ENCODE measurements at regions not wholly inside any gene's neighbourhood (a gene's known extent, or its start where the extent isn't known, plus 50 kb on each side); places are given as distances from the start of the nearest gene placed in this dataset.
"Not testable (repeated sequence)": the region's sequence is repeated elsewhere in the genome, so short reads cannot be mapped to it uniquely, and the experiment has no call there.

DNA sequence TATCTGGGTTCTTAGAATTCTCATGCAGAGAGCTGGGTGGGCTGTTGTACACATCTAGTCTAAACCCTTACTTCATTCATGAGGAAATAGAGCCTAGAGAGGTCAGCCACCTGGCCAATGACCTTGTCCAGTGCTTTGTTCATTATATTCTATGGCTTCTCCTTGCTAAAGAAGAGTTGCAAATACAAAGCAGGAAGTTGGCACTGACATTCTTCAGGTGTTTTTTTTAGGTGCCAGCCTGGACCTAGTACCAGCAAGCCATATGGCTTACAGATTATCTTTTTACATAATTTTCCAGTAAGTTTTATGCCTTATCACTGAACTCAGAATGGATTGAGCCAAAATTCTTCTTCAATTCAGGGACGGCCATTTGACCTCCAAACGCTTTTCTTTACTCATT, 54.7 kb upstream of the PGM2 start:
- no peak for DNase-seq (ENCODE audit: low read depth)

DNA sequence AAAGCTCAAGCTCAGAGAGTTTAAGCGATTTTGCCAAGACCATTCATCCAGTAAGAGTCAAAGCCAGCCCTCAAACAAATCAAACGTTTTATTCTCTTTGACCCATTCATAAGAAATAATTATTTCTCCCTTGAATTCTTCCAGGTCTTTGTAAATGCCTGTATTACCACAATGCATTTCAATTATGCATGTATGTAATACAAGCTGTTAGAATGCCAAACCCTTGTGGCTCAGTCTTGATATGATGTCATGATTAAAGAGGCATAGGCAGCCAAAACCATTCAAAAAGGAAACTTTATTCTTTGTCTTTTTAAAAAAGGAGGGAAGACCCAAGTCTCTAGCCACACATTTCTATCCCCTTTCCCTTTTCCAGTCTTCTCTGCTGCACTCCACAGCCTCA, 56.5 kb upstream of the PGM2 start:
- peak; percentile 45 for DNase-seq (ENCODE audit: low read depth)

DNA sequence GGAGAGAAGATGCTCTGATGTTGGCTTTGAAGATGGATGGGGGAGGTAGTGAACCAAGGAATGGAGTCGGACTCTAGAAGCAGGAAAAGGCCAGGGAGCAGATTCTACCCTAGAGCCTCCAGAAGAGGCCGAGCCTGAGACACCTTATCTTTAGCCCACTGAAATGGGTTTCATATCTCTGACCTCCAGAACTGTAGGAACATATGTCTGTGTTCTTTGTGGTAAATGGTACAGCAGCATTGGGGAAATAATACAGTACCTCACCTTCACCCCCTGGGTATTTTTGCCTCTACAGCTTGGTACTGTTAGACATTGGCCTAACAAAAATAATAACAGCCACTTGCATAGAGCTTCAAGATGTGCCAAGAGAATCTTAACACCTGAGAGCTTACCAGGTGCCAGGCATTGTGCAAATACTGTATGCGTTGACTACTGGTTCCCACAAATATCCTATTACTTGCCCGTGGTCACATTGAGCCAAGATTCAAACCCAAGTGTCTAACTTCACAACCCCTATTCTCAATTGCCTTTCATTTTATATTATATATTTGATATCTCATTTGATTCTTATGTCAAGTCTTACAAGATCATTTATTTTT, 57.0 kb upstream of the PGM2 start:
- no peak for DNase-seq (ENCODE audit: low read depth)

DNA sequence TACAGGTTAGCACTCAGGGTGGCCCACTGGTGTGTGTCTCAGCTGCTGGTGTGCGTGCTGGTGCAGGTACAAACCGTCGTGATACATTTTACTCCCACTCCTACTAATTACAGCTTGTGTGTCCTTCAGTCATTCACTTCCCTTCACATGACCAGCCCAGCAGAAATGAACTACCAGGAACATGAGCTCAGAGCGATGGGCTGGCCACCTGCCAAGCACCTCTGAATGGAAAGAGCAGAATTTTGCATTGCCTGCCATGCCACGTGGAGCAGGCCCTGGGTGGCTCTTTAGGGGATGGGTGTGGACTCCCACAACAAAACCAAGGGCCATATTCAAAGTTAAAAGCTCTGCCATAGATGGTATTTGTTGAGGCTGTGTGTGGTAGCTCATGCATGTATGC, 58.9 kb upstream of the PGM2 start:
- peak; percentile 56 for DNase-seq (ENCODE audit: low read depth)

DNA sequence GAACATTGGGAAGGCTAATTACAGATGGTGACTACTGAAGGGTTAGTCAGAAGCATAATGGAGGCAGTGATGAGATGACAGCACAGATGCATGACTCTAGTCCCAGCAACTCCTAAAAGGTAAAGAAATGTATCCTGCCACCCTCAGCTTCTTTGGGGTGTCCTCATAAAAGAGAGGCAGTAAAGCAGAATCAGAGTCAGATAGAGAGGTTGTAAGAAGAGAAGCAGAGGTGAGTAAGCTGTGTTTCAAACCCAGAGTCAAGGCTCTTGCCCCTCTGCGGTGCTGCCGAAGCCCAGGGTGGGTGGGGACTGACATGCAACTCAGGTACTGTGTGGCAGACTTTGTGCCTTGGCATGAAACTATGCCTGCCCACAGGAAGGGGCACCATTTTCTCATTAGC, 59.5 kb upstream of the PGM2 start:
- DNase-seq (ENCODE audit: low read depth) = no peak

DNA sequence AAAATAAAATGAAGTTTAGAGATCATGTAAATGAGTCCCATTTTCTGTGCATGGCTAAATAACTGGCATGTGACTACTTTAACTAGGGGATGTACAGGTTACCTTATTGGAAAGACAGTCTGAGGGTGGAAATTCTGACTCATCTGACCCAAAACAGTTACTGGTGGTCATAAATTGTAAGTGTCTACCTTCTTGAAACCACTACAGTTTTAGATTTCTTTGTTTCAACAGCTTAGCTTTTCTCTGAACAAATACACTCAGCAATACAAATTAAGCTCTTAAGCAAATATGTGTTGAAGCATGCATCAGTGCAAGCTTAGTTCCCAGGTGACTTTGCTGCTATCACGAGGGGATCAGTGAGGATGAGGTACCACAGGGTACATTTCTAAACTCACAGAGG, 60.7 kb upstream of the PGM2 start:
- DNase-seq (ENCODE audit: low read depth) = peak; percentile 22

DNA sequence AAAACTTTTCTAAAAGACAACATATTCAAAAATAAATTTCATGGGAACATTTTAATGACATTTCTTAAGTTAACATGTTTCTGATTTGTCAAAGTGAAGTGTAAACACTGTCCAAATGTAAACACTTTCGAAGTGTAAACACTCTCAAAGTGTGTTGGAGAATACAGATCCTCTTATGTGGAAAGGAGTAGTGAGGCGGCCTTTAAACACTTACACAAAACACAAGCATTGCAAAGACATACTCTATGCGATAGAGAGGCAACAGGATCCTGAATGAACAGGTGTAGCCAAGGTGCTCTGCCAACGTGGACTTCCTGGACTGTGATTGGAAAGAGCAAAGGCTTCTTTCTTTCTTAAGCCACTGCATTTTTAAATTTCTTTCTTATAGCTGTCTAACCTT, 62.7 kb upstream of the PGM2 start:
- DNase-seq (ENCODE audit: low read depth) = no peak

DNA sequence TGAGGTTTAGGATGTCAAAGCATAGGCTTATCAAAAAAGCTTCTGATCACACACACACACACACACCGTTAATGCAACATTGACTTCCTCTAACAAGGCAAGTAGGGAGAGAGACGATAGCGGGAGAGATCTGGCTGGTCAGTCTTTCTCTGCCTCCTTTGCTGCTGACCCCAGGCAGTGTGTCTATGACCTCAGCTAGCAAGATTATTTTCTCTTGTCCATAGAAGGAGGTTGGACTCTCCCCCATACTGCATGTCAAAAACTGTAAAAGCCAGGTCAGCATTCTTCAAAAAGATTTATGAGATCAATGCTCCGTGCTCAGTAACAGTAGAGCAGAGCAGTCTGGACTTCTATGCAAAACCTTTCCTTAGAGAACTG, 63.5 kb upstream of the PGM2 start:
- no peak for DNase-seq (ENCODE audit: low read depth)

DNA sequence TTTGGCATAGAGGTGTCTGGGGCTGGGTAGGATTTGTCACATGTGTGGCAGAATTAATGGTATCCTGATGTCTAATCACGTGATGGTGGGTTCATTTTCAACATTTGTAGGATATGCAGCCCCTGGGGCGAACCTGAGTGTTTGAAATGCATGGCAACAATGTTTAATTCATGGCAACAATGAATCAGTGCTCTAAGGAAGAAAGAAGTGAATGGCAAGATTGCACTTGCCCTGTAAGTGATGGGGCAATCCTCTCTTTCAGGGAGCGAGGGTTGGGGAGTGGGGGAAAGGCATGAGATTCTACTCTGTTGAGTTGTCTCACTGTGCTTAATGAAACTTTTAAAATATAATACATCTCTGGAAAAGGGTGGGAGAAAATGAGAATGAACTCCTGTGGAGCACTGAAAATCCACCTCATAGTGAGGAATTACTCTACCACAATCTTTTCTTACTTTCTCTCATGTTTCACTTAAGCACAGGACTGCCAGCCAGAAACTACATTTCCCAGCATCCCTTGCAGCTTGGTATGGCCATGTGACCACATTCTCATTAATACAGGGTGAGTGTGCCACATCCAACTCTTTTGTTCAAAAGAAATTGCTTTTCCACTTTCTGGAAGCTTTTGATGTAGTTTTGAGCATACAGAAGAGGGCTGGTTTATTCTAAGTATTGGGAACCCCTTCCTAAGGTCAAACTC, 64.0 kb upstream of the PGM2 start:
- DNase-seq (ENCODE audit: low read depth) = peak; percentile 41

DNA sequence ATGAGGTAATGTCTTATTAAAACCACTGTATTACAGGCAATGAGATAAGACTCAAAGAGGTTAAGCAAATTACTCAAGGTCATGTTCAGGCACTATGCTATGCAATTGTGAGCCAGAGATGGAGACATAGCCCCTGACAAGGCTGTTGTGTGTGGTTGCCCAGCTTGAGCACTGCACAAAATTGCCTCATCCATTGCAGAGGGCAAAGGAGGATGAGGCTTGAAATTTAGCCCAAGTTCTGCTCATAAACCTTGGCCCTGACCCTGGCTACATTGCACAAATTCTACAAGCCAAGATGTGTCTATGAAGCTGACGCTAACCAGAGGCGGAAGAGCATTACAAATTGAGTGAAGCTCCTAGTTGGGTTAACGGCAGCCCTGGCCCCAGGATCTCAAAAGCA, 65.6 kb upstream of the PGM2 start:
- peak; percentile 5 for DNase-seq (ENCODE audit: low read depth)

DNA sequence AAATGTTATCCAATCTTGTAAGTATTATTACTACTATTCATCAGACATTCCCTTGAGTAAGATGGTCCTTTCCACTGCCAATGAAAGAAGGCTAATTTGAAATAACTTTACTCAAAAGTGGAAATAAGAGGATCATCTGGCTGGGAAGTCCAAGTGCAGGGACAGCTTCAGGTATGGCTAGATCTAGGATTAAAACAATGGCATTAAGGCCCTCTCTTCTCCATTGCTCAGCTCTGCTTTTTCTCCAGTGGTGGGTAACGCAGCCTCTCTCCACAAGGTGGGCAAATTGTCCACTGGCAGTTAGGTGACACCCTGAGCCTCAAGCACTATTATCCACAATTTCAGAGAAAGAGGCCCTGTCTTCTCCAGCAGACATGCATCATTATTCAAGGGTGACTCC, 66.7 kb upstream of the PGM2 start:
- DNase-seq (ENCODE audit: low read depth) = no peak

DNA sequence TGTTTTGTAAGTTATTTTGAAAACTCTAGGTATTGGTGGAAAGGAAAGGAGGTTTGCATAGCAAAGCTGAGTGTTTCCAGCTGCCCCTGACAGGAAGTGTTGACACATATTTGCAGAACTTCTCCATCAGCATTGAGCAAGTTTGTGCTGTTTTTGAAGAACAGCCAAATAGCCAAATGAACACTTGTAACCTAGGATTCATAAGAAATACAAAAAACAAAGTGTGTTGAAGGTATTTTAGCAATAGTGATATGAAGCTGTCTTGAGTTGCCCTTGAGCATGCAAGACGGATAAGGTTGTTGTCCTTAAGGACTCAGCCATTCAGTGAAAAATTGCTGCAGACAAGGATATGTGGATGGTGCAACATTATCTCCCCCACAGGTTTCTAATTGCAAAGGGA, 68.3 kb upstream of the PGM2 start:
- peak; percentile 46 for DNase-seq (ENCODE audit: low read depth)

DNA sequence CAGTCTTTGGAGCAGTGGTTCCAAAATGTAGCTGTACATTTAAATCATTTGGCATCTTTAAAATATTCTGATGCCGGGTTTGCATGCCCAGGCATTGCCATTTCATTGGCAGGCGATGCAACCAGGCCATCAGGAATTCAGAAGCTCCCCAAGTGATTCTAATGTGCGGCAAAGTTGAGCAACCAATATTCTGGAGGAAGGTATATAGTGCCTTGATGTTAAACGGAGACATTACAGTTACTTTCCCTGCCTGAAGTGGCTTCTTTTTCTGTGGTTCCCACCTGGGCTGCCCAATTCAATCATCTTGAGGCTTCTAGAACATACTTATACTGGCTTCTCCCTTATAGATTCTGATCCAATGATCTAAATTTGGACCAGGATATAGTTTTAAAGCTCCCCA, 68.7 kb upstream of the PGM2 start:
- DNase-seq (ENCODE audit: low read depth) = no peak

DNA sequence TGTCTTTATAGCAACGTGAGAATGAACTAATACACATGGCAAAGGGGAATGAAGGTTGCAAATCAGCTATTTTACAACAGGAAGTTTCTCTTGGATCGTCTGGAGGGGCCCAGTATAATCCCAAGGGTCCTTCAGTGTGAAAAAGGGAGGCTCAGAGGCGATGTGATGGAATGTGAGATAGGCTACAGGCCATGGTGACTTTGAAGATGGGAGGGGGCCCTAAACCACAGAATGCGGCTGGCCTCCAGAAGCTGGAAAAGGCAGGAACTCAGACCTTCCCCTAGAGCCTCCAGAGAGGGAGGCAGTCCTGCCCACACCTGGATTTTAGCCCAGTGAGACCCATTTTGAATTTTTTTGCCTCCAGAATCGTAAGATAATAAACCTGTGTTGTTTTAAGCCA, 69.4 kb upstream of the PGM2 start:
- DNase-seq (ENCODE audit: low read depth) = no peak

DNA sequence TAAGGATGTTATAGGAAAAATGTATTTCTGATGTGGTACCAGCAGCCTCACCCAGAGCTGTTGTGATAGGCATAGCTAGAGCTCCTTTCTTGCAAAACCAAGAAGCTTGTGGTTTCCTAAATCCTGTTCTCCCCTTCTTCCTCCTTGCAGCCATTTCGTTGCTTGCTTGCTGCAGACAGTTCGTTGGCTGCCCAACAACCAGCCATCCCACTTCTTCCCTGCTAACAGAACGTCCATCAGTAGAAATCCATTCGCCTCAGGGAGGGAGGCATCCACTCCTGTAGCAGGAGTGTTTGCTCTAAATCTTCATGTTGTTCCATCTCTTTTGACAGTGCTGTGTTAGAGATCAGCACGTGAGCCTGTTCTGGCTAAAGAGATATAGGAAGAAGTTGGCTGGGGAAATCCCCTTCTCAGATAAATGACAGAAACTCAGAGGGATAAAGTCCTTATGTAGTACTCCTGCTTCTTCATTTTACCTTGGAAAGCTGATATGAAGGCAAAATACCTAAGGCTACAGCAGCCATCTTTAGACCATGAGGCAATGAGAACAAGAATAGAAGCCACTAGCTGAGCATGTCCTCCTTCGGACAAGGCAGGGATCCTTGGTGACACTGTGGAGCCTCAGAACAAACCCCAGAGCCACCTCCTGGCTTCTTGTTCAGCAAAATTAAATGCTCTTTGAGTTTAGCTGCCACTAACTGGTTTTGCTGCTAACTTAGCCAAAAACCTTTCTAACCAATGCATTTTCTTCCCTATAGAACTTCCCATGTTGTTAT, 68.4 kb upstream of the RELL1 start:
- peak; percentile 5 for DNase-seq (ENCODE audit: low read depth)

DNA sequence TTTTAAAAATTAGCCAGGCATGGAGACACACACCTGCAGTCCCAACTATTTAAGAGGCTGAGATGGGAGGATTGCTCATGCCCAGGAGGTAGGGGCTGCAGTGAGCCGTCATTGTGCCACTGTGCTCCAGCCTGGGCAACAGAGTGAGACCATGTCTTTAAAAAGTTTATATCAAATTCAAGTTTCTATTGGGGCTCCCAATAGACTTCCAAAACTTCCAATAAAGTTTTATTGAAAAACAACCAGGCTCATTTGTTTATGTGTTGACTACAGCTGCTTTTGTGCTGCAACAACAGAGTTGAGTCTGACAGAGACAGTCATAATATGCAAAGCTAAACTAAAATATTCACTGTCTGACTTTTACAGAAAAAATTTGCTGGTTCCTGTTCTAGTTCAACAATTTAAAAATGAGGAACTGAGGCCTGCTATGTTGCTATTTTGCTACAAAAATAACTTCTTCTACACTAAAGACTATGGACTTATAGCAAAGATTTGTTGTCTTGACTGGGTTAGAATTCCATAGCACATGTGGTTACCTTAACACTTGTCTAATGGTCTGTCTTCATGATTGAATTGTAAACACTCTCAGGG, 63.3 kb upstream of the RELL1 start:
- no peak for DNase-seq (ENCODE audit: low read depth)

DNA sequence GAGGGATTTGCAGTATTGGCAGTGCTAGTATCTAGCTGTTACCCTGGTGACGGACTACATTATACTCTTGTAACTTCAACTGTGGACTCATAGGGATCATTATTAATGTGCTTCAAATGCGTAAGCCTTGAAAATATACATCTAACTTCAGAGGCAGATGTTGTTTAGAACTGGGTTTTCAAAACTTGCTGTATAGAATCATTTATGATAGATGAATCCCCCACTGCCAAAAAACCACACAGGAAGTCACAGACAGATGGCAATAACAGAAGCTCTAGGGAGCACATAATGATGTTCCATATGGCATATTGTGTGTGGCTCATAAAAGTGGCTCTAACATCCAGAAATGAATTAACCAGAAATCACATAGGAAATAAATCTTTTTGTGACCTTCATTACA, 62.3 kb upstream of the RELL1 start:
- DNase-seq (ENCODE audit: low read depth) = no peak

DNA sequence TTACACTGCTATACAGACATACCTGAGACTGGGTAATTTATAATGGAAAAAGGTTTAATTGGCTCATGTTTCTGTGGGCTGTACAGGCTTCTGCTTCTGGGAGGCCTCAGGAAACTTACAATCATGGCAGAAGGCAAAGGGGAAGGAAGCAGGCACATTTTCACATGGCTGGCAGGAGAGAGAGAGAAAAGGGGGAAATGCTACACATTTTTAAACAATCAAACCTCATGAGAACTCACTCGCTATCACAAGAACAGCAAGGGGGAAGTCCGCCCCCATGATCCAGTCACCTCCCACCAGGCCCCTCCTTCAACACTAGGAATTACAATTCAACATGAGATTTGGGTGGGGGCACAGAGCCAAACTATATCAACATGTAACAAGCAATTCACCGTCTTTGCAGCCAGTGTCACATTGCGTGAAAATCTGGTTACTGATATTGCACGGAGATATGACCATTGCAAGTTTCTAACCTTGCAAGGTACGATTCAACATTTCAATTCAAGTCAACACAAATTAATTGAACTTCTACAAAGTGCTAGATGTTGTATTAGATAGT, 61.7 kb upstream of the RELL1 start:
- DNase-seq (ENCODE audit: low read depth) = no peak

DNA sequence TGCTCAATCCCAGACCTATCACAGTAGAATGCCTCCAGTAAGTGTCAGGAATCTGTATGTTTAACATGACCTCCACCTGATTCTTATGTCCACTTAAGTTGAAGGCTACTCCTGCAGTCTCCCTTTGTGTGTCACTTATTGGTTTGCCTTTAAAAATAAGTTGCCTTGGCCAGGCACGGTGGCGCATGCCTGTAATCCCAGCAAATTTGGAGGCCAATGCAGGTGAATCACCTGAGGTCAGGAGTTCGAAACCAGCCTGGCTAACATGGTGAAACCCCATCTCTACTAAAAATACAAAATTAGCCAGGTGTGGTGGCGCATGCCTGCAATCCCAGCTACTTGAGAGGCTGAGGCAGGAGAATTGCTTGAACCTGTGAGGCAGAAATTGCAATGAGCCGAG, 60.7 kb upstream of the RELL1 start:
- not testable (repeated sequence) for DNase-seq (ENCODE audit: low read depth)

DNA sequence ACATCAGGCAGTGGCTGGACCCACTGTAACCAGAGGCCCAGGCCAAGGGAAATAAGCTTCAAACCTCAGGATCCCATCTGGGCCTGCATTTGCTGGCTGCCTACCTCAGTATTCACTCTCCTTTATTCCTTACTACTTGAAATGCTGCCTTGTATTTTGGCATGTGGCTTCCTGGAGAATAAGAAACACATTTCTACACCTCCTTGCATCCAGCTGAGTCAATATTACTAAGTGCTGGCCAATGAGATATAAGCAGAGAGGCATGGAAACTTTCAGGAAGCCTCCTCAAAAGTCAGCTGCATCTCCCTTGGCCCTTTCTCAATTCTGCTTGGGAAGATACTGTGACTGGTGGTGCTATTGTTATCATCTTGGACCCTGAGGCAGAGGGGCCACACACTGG, 59.8 kb upstream of the RELL1 start:
- DNase-seq (ENCODE audit: low read depth) = no peak

DNA sequence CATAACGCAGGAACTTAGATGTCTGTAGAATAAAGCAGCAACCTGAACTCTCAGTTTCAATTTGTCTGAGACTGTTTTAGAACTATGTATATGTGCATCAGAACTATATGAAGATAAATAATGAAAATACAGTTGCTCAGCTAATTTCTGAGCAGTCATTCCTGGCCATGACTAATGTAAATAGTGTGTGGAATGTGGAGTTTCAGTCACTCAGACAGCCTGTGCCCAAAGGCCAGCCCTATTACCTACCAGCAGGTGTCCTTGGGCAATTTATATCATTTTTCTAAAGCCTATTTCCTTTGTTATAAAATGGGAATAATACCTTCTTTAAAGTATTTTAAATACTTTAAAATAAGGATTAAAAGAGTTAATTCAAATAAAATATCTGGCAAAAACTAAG, 56.0 kb upstream of the RELL1 start:
- peak; percentile 36 for DNase-seq (ENCODE audit: low read depth)

DNA sequence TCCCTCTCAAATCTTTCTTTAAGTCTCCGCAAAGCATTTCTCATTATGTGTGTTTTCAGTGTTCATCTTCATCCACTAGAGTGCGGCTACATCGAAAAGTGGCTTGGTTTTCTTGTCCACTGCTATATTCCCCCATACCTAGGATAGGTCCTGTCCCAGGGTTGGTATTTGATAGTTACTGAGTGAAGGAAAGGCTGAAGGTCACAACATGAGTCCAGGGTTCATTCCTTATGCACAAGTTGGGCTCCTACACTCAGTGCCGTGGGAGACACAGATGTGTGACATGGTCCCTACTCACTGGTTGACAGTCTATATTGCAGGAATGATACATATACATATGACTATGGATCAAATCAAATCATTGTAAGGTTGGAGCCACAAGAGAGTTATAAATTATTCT, 55.4 kb upstream of the RELL1 start:
- DNase-seq (ENCODE audit: low read depth) = no peak

DNA sequence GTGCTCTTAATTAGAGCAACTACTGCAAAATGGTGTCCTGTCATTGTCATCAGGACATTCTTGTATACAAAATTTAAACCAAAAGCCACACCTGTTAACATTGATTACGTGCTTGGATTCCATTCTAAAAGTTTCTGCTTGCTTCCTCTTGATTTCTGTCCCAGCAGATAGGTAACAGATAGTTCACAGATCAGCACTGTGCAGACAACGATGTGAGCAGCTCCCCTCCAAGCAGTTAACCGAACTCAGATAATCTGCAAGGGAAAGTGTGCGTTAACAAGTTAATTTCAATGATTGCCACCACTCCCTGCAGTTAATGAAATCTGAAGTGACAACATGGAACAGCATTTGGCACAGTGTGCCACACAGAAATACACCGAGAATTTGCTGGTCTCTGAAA, 54.4 kb upstream of the RELL1 start:
- no peak for DNase-seq (ENCODE audit: low read depth)

Data from M059J (cell line).